ENCODE measurements at regions not wholly inside any gene's neighbourhood (a gene's known extent, or its start where the extent isn't known, plus 50 kb on each side); places are given as distances from the start of the nearest gene placed in this dataset.

GRCh38 chr20:60485012-60485760, 527.0 kb downstream of the CDH26 start:
- DNase-seq, result no peak

DNA sequence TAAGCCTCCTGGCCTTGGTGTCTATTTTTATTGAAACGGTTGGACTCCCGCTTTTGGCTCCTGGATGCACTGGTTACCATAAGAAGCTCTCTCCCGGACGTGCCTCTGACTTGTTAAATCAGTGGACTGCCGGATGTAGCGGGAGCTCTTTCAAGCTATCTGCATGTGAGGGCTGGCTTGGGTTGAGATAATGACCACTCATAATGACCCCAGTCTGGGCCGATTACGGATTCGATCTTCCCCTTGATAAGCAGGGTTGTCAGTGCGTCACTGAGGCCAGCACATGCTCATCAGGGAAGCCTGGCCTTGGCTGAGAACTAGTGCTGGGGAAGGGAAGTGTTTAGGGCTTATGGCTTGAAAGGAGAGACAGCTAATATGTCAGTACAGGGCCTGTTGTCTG, 528.1 kb downstream of the CDH26 start:
- no peak for DNase-seq

- DNase-seq, result no peak
Observed at GRCh38 chr20:60486937-60487336, 528.7 kb downstream of the CDH26 start.

DNA sequence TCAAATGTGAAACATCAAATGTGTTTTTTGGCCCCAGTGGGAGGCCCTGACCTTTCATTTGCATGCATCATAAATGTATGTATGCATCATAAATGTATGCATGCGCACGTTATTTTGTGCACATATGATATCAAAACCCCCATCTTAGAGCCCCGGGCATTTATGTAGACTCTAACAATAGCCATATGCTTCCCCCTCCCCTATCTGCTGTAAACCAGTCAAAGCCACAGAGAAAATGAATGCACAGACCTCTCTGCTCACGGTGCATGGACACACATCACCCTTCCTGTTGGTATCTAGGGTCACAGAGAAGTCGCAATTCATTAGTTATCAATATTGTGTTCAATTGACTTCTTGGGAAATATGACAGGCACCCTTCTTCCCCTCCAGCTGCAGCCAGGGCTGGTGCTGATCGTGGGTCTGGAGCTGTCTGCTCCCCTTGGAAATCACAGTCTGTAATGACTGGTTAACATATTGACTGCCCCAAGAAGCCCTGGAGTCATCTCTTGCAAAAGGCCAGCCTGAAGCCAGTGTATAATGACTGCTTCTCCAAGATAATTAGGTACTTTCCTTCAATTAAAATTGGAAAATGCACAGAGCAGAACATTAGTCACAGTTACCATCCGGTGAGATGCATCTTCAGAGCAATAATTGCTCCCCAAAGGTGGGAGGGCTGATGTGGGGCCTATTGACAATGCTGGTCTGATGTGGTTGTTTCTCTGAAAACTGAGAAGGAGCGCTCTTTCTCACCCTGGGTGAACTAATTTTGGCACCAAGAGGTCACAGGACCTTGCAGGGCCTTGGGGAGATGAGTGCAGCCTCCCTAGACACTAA, 532.2 kb downstream of the CDH26 start:
- no peak for DNase-seq

DNA sequence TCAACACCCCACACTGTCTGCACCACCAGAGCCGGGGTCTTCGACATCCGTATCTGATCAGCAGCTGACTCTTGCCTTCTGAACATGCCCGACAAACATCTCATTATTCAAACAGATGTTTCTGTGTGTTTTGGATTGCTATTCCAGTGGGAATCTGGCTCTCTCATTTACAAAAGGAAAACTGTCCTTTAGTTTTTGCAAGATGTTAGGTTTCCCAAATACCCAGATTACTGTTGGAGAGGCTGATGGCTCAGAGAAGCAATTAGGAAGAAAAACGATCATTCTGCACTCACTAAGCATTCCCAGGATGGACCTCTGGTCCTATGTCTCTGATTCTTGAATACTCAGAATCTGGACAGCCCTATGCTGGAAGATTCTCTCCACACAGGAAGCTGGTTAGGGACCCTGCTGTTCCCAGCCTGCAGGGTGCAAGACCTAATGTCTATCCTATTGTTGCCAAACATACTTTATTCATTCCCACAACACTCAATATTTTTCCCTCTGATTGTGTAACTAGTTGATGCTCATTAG, 532.9 kb downstream of the CDH26 start:
- no peak for DNase-seq

GRCh38 chr20:60494476-60494875, 536.3 kb downstream of the CDH26 start:
- no peak for DNase-seq

GRCh38 chr20:60497298-60498035, 539.2 kb downstream of the CDH26 start:
- DNase-seq, result no peak

DNA sequence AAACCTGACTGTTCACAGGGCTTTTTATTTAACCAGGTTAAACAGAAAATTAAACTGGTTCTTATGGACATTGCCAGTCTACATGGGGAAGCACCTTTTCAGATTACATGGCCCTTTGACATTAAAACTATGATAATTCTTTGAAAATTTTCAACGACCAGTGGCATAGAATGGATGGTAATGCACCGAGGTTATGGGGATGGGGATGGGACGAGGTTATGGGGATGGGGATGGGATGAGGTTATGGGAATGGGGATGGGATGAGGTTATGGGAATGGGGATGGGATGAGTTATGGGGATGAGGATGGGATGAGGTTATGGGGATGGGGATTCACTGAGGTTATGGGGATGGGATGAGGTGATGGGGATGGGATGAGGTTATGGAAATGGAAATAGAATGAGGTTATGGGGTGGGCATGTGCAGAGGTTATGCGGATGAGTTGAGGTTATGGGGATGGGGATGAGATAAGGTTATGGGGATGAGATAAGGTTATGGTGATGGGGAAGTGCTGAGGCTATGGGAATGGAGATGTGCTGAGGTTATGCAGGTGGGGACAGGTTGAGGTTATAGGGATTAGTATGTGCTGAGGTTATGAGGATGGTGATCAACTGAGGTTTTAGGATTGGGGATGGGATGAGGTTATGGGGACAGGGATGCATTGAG, 541.9 kb downstream of the CDH26 start:
- no peak for DNase-seq

DNA sequence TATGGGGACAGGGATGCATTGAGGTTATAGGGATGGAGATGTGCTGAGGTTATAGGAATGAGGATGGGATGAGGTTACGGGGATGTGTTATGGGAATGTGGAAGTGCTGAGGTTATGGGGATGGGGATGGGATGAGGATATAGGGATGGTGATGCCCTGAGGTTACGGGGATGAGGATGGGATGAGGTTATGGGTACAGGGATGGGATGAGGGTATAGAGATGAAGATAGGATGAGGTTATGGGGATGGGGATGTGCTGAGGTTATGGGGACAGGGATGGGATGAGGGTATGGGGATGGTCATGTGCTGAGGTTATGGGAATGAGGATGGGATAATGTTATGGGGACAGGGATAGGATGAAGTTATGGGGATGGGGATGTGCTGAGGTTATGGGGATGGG, 542.8 kb downstream of the CDH26 start:
- DNase-seq, result no peak

DNA sequence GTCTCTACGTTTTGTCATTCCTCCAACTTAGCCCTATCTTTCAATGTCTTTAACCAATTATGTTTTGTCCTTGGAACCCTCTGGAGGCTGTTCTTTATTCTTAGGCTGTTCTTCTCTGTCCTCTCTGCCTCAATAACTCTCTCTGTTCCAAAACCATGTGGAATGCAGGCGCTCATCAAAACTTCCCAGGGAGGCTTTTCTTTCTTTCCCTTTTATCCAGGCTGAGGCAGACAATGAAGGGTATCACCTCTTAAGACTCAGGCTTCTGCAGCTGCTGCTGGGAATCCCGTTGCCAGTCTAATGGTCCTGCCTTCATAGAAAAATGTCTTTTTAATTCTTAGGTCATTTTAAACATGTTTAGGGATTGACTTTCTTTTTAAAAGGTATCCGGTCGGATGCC, 544.7 kb downstream of the CDH26 start:
- no peak for DNase-seq

GRCh38 chr20:60505423-60505822, 547.2 kb downstream of the CDH26 start:
- no peak for DNase-seq

GRCh38 chr20:60506061-60506460, 547.8 kb downstream of the CDH26 start:
- no peak for DNase-seq

DNA sequence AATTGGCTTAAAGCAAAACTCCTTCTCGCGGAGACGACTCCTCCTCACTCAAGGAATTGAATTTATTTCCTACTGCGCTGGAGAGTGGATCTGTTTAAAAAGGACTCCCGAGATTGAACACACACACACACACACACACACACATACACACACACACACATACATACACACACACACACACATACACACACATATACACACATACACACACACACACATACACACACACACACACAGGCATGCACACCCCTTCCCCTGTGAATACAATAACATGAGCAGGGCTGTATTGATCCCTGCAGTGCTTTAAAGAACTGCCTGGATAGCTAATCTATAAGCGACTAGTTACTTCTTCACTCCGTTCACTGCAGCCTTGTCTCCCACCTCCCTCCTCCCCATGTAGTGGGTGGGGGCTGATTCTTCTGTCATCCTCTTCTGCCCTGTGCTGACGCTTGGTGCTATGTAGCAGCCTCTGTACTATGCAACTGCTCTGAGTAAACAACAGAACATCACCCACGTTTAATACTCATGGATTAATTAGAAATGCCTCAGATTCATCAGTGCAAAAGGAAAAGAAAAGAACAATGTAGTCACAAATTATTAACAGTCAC, 549.0 kb downstream of the CDH26 start:
- no peak for DNase-seq

DNA sequence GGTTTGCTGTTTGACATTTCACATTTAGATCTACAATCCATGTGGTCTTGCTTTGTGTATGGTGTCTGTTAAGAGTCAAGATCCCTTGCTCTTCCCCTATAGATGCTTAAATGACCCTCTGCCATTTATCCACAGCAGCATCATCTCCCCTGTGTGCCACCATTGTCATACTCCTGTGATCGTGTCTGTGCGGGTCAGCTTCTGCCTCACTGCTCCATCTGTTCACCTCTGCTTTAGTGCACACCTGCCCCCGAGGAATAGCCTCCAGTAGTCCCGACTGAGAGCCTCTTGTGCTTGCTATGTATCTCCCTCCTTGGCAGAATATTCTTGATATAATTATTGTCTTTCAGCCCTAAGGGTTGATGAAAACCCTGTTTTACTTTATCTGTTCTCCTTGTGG, 551.2 kb downstream of the CDH26 start:
- no peak for DNase-seq

DNA sequence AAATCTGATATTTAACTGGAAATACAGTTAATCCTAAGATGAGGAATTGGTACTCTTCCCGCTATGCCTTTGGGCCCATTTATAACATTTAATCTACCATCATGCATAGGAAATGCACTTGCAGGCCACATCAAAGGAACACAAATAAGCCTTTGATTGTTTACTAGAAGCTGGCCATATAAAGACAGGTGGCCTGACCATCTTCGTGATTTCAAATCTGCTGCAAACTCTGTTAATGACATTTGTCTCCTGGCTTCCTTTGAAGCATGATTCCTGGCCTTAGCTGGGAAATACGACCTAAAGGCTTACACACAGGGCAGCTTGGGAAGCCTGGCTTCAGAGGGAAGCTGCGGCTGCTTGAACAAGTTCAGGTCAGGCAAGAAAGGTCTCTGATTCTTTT, 552.1 kb downstream of the CDH26 start:
- DNase-seq, result no peak

DNA sequence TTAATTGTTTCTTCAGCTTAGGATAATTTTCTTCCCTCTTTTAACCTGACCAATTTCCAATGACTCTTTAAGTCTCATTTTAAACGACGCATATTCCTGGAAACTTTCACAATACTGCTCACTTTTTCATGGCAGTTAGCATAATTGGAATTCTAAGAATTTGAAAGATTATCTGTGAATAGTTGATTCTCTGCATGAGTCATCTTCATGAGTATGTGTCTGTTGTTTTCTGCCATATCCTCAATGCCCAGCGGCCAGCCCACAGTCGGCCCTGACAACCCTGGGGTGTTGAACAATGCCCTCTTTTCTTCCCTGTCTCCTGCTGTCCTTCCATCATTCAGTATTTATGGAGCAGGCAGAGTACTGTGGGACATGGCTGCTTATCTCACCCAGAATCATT, 554.2 kb downstream of the CDH26 start:
- DNase-seq, result no peak

- DNase-seq, result no peak
Observed at GRCh38 chr20:60513141-60513540, 554.9 kb downstream of the CDH26 start.

- DNase-seq, result no peak
Observed at GRCh38 chr20:60516442-60516841, 558.2 kb downstream of the CDH26 start.

- no peak for DNase-seq
Observed at GRCh38 chr20:60518022-60518421, 559.8 kb downstream of the CDH26 start.

DNA sequence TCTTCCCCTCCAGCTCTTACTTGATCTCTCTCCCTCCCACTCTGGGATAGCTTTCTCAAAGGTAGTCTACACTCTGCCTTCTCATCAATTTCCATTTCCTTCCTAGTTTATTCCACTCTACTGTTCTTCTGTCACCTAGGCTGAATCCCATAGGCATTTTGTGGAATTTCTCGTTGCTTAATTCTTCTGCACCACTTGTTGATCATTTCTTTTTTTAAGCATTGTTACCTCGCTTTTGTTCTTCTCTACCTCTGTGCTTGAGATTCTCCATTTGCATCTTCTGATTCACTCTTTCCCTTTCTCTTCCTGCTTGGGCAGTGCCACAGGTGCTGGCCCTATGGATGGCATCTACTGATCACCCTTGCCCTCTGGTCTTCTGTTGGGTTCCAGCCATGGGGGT, 567.2 kb downstream of the CDH26 start:
- DNase-seq, result no peak

DNA sequence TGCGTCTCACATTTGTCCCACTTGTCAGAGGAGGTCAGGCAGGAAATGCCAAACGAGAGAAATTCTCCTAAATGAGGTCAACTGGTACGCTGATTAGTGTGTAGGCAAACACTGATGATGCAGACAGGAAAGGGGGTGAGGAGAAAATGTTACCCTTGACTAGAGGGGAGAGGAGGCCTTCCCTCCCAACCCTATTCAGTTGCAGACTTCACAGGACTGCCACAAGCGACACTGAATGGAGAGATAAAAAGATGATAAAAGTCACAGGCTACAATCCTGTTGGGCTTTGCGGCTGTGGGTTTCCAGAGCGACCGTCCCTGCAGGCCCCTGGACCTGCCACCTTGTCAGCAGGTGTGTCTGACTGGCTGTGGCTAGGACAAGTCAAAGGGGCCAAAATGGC, 569.4 kb downstream of the CDH26 start:
- no peak for DNase-seq

DNA sequence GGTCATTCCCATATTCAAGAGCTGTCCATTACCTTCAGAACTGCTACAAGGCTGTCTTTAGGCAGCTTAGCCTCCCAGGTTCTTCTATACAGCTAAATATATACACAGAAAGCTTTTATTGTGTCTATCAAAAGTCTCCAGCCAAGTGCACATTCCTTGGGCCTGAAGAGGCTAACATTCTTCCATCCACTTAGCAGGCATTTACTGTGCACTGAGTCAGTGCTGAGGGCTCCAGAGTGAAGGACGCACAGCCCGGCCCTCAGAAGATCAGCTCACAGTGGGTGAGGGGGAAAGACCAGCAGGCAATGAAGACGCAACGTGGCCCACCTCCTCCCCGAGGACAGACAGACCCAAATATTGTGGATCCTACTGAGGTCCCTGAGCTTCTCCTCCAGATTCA, 569.9 kb downstream of the CDH26 start:
- no peak for DNase-seq

GRCh38 chr20:60529149-60529548, 570.9 kb downstream of the CDH26 start:
- DNase-seq, result no peak
